GM19023 (cell line): ENCODE measurements at regions not wholly inside any gene's neighbourhood (a gene's known extent, or its start where the extent isn't known, plus 50 kb on each side); places are given as distances from the start of the nearest gene placed in this dataset.
"Not testable (repeated sequence)": the region's sequence is repeated elsewhere in the genome, so short reads cannot be mapped to it uniquely, and the experiment has no call there.

Source experiments
- ATAC-seq: cut with Tn5 transposase; IDR thresholded peaks from one replicate; pipeline ENCODE4 v1.9.1; 2021; ENCODE audit warnings: mild to moderate bottlenecking, moderate library complexity; ENCODE audit not compliant: unreplicated experiment

- no peak for ATAC-seq
Observed at GRCh38 chr5:27091858-27092257, 53.5 kb upstream of the CDH9 start.

GRCh38 chr5:27088822-27089221 lies 50.4 kb upstream of the CDH9 start:
- not testable (repeated sequence) for ATAC-seq
